ENCODE measurements at regions not wholly inside any gene's neighbourhood (a gene's known extent, or its start where the extent isn't known, plus 50 kb on each side); places are given as distances from the start of the nearest gene placed in this dataset.

- no peak overlapping the region for H3K4me3 ChIP-seq (ENCODE audit: control insufficient read depth, low read depth, low read length)
- TF ChIP-seq CTCF (IDR thresholded peaks at IDR 0.05; ENCODE audit: control insufficient read depth, insufficient read depth, low read depth, low read length, missing control alignments): no peak
- no peak for DNase-seq (ENCODE audit: low read depth)
These were observed 192.2 kb downstream of the TENT4A start for GRCh38 chr5:6905423-6905822.

- H3K4me3 ChIP-seq (ENCODE audit: control insufficient read depth, low read depth, low read length): no peak overlapping the region
- TF ChIP-seq CTCF (IDR thresholded peaks at IDR 0.05; ENCODE audit: control insufficient read depth, insufficient read depth, low read depth, low read length, missing control alignments): no peak
- no peak for DNase-seq (ENCODE audit: low read depth)
These were observed 192.7 kb downstream of the TENT4A start for GRCh38 chr5:6905883-6906282.

- H3K4me3 ChIP-seq (ENCODE audit: control insufficient read depth, low read depth, low read length): no peak overlapping the region
- TF ChIP-seq CTCF (IDR thresholded peaks at IDR 0.05; ENCODE audit: control insufficient read depth, insufficient read depth, low read depth, low read length, missing control alignments): no peak
- DNase-seq (ENCODE audit: low read depth): no peak
These were observed 194.2 kb downstream of the TENT4A start for GRCh38 chr5:6907320-6907918.

GRCh38 chr5:6909901-6910300, 196.7 kb downstream of the TENT4A start:
- no peak for TF ChIP-seq CTCF (IDR thresholded peaks at IDR 0.05; ENCODE audit: control insufficient read depth, insufficient read depth, low read depth, low read length, missing control alignments)
- no peak overlapping the region for H3K4me3 ChIP-seq (ENCODE audit: control insufficient read depth, low read depth, low read length)
- DNase-seq (ENCODE audit: low read depth): no peak

- no peak overlapping the region for H3K4me3 ChIP-seq (ENCODE audit: control insufficient read depth, low read depth, low read length)
- DNase-seq (ENCODE audit: low read depth): no peak
- TF ChIP-seq CTCF (IDR thresholded peaks at IDR 0.05; ENCODE audit: control insufficient read depth, insufficient read depth, low read depth, low read length, missing control alignments): no peak
These were observed 197.7 kb downstream of the TENT4A start for GRCh38 chr5:6910950-6911349.

- H3K4me3 ChIP-seq (ENCODE audit: control insufficient read depth, low read depth, low read length): no peak overlapping the region
- DNase-seq (ENCODE audit: low read depth): no peak
- TF ChIP-seq CTCF (IDR thresholded peaks at IDR 0.05; ENCODE audit: control insufficient read depth, insufficient read depth, low read depth, low read length, missing control alignments): no peak
These were observed 201.1 kb downstream of the TENT4A start for GRCh38 chr5:6914347-6914746.

GRCh38 chr5:6915574-6915973, 202.3 kb downstream of the TENT4A start:
- no peak overlapping the region for H3K4me3 ChIP-seq (ENCODE audit: control insufficient read depth, low read depth, low read length)
- TF ChIP-seq CTCF (IDR thresholded peaks at IDR 0.05; ENCODE audit: control insufficient read depth, insufficient read depth, low read depth, low read length, missing control alignments): no peak
- DNase-seq (ENCODE audit: low read depth): no peak

Data from AG09309 (cell line).